B cell (primary cell): ENCODE measurements at regions not wholly inside any gene's neighbourhood (a gene's known extent, or its start where the extent isn't known, plus 50 kb on each side); places are given as distances from the start of the nearest gene placed in this dataset.

ENCODE experiments used
- ATAC-seq: fragments of 200-7000 bp; cut with Tn5 transposase; one replicate; pipeline ENCODE4 v1.10.0; 2021; ENCODE audit warnings: low read depth, mild to moderate bottlenecking, moderate number of reproducible peaks, moderate library complexity
- CTCF ChIA-PET: fragments of 350-600 bp; sonication (Branson Sonifier 250); formaldehyde crosslinking; loops from one replicate; lab custom pipeline; 2021; ENCODE audit warnings: antibody characterized with exemption, inconsistent platforms; lab: Charles Lee
- POLR2A ChIA-PET: fragments of 350-600 bp; sonication (Branson Sonifier 250); formaldehyde crosslinking; loops from one replicate; lab custom pipeline; 2021; ENCODE audit warnings: antibody characterized with exemption; lab: Charles Lee
- DNase-seq: peaks from one replicate; pipeline ENCODE4 v3.0.0; 2013
- H2AFZ ChIP-seq: 2 replicates; pipeline ENCODE4 v1.6.1; 2012; ENCODE audit warnings: mild to moderate bottlenecking, low read depth, low read length; ENCODE audit not compliant: insufficient read depth, poor library complexity, severe bottlenecking
- H3K27ac ChIP-seq, 2 donors: 1 replicate in 1 of 2; 2 replicates in 1 of 2; pipeline ENCODE4 v1.5.1; 2012 to 2013; ENCODE audit warnings: low read length in 2 of 2, mild to moderate bottlenecking in 2 of 2, moderate library complexity in 1 of 2
- H3K27me3 ChIP-seq, 4 experiments: fragments of 200-600 bp in 1 of 4; sonication (generic) in 1 of 4; replicated peaks in 1 of 4; 1 replicate in 2 of 4; 2 replicates in 2 of 4; pipeline versions ENCODE4 v1.6.1 to v1.7.0; 2013 to 2016; ENCODE audit warnings: low read length in 3 of 4, mild to moderate bottlenecking in 2 of 4, mixed read lengths in 1 of 4, moderate library complexity in 1 of 4; ENCODE audit not compliant: insufficient read depth in 4 of 4, control insufficient read depth in 3 of 4; ENCODE audit errors: control extremely low read depth in 1 of 4
- H3K36me3 ChIP-seq, 2 experiments: replicated peaks in 1 of 2; 1 replicate in 1 of 2; 2 replicates in 1 of 2; pipeline versions ENCODE4 v1.6.1 to v1.7.1; 2013; ENCODE audit warnings: low read length in 1 of 2; ENCODE audit not compliant: insufficient read depth in 2 of 2, control insufficient read depth in 1 of 2; ENCODE audit errors: control extremely low read depth in 1 of 2, extremely low read depth in 1 of 2
- H3K4me1 ChIP-seq, 2 donors: fragments of 200-600 bp in 1 of 2; sonication (generic) in 1 of 2; 1 replicate in 1 of 2; 2 replicates in 1 of 2; pipeline versions ENCODE4 v1.5.1 to v1.6.1; 2013 to 2017; ENCODE audit warnings: low read length in 2 of 2; ENCODE audit not compliant: control insufficient read depth in 2 of 2, insufficient read depth in 2 of 2
- H3K4me2 ChIP-seq: replicated peaks from 2 replicates; pipeline ENCODE3; 2012; ENCODE audit warnings: mild to moderate bottlenecking, low read depth, low read length; ENCODE audit not compliant: poor library complexity, severe bottlenecking
- H3K4me3 ChIP-seq, 5 experiments: fragments of 200-600 bp in 1 of 5; sonication (generic) in 1 of 5; 1 replicate in 3 of 5; 2 replicates in 2 of 5; pipeline versions ENCODE4 v1.5.1 to v1.7.0; 2011 to 2016; ENCODE audit warnings: low read length in 4 of 5, mild to moderate bottlenecking in 4 of 5, low read depth in 2 of 5, control low read depth in 1 of 5, moderate library complexity in 1 of 5; ENCODE audit not compliant: insufficient read depth in 1 of 5; ENCODE audit errors: control extremely low read depth in 1 of 5, extremely low read depth in 1 of 5
- H3K79me2 ChIP-seq: fragments of 200-600 bp; sonication (generic); one replicate; pipeline ENCODE4 v1.6.0; 2016; ENCODE audit warnings: low read length; ENCODE audit not compliant: control insufficient read depth, insufficient read depth
- H3K9ac ChIP-seq: fragments of 200-600 bp; sonication (generic); 2 replicates; pipeline ENCODE4 v1.6.1; 2017; ENCODE audit warnings: mild to moderate bottlenecking, low read length, moderate library complexity
- H3K9me3 ChIP-seq, 3 donors: one replicate each; pipeline versions ENCODE4 v1.6.1 to v1.7.1; 2013; ENCODE audit warnings: low read length in 2 of 3; ENCODE audit not compliant: control insufficient read depth in 2 of 3, insufficient read depth in 1 of 3; ENCODE audit errors: control extremely low read depth in 1 of 3
- H4K20me1 ChIP-seq: 2 replicates; pipeline ENCODE4 v1.6.0; 2012; ENCODE audit warnings: mild to moderate bottlenecking, low read length; ENCODE audit not compliant: insufficient read depth, control insufficient read depth, poor library complexity, severe bottlenecking
- H3K27ac Mint-ChIP-seq: one replicate; pipeline ENCODE4 v1.8.0; 2021; ENCODE audit warnings: mixed read lengths
- H3K27me3 Mint-ChIP-seq: one replicate; pipeline ENCODE4 v1.8.0; 2021; ENCODE audit warnings: mixed read lengths
- H3K4me1 Mint-ChIP-seq: one replicate; pipeline ENCODE4 v1.8.0; 2021; ENCODE audit warnings: mixed read lengths
- H3K4me3 Mint-ChIP-seq: one replicate; pipeline ENCODE4 v1.8.0; 2021; ENCODE audit warnings: mixed read lengths
- H3K9me3 Mint-ChIP-seq: one replicate; pipeline ENCODE4 v1.8.0; 2022; ENCODE audit warnings: mixed read lengths; ENCODE audit not compliant: insufficient read depth
- CTCF ChIP-seq: fragments of 200-600 bp; IDR thresholded peaks from one replicate; pipeline ENCODE4 v1.8.0; 2022; ENCODE audit warnings: antibody characterized with exemption, mild to moderate bottlenecking
- EZH2 ChIP-seq: IDR thresholded peaks from 2 replicates; pipeline ENCODE4 v1.6.1; 2012; ENCODE audit warnings: borderline replicate concordance, low read depth, mild to moderate bottlenecking, moderate library complexity, low read length; ENCODE audit not compliant: insufficient read depth, poor library complexity, severe bottlenecking
- WGBS: methylation state at CpG from one replicate; pipeline ENCODE4 v1.1.5; 2013; ENCODE audit warnings: missing lambda C conversion rate; ENCODE audit not compliant: insufficient coverage; 5-methylcytosine and 5-hydroxymethylcytosine counted together
- intact Hi-C: fragments of 100-400 bp; cut with micrococcal nuclease; formaldehyde crosslinking; loops from one replicate; pipeline ENCODE4 v1.10.0; 2022

GRCh38 chr9:1273859-1274258 lies 223.7 kb downstream of the DMRT2 start:
- Histone ChIP-seq H3K27ac (no peak overlapping the region), H3K79me2 (no peaks in the 10 kb centered on the region), H3K4me2 (no peak overlapping the region), H3K36me3 (no peaks in the 10 kb centered on the region), H4K20me1 (no peaks in the 10 kb centered on the region), H3K27me3 (no peaks in the 10 kb centered on the region), H3K4me1 (no peaks in the 10 kb centered on the region), H3K9ac (no peak overlapping the region), H3K4me3 (no peak overlapping the region), H2AFZ (no peak overlapping the region), H3K9me3 (no peaks in the 10 kb centered on the region)
- WGBS, result 89% methylated on average over 3 of the region's 4 CpGs
- ChIA-PET CTCF (no interaction called here), POLR2A (no interaction called here)
- no peaks in the 10 kb centered on the region for H3K9me3 Mint-ChIP-seq
- DNase-seq, result no peak
- H3K27me3 Mint-ChIP-seq, result no peaks in the 10 kb centered on the region
- H3K4me1 Mint-ChIP-seq, result no peaks in the 10 kb centered on the region
- ATAC-seq, result no peak
- no peak overlapping the region for H3K4me3 Mint-ChIP-seq
- TF ChIP-seq CTCF (no peak), EZH2 (no peak)
- no peak overlapping the region for H3K27ac Mint-ChIP-seq
- intact Hi-C loops, result no loop called here

- TF ChIP-seq EZH2 (no peak), CTCF (no peak)
- DNase-seq (no peak), ATAC-seq (no peak)
- H3K4me3 ChIP-seq, result no peak overlapping the region
- no peaks in the 10 kb centered on the region for H3K79me2 ChIP-seq
- no peak overlapping the region for H3K4me2 ChIP-seq
- H3K27me3 ChIP-seq, result no peaks in the 10 kb centered on the region
- POLR2A ChIA-PET, result no interaction called here
- no peak overlapping the region for H2AFZ ChIP-seq
- no CpG with 5 or more reads among the region's 2 CpGs for WGBS
- no peak overlapping the region for H3K27ac ChIP-seq
- no peak overlapping the region for H3K4me3 Mint-ChIP-seq
- no peak overlapping the region for H3K27ac Mint-ChIP-seq
- intact Hi-C loops, result no loop called here
- no peaks in the 10 kb centered on the region for H3K36me3 ChIP-seq
- no peaks in the 10 kb centered on the region for H3K9me3 Mint-ChIP-seq
- H3K9me3 ChIP-seq, result no peaks in the 10 kb centered on the region
- no peaks in the 10 kb centered on the region for H4K20me1 ChIP-seq
- no peaks in the 10 kb centered on the region for H3K4me1 ChIP-seq
- CTCF ChIA-PET, result no interaction called here
- H3K4me1 Mint-ChIP-seq, result no peaks in the 10 kb centered on the region
- no peaks in the 10 kb centered on the region for H3K27me3 Mint-ChIP-seq
- H3K9ac ChIP-seq, result no peak overlapping the region
These were observed 224.2 kb downstream of the DMRT2 start for GRCh38 chr9:1274334-1274733.
